GM18867 (cell line): ENCODE measurements at regions not wholly inside any gene's neighbourhood (a gene's known extent, or its start where the extent isn't known, plus 50 kb on each side); places are given as distances from the start of the nearest gene placed in this dataset.

Experiments used
- ATAC-seq: cut with Tn5 transposase; IDR thresholded peaks from one replicate; pipeline ENCODE4 v1.9.1; 2021; ENCODE audit warnings: mild to moderate bottlenecking, moderate library complexity; ENCODE audit not compliant: unreplicated experiment

DNA sequence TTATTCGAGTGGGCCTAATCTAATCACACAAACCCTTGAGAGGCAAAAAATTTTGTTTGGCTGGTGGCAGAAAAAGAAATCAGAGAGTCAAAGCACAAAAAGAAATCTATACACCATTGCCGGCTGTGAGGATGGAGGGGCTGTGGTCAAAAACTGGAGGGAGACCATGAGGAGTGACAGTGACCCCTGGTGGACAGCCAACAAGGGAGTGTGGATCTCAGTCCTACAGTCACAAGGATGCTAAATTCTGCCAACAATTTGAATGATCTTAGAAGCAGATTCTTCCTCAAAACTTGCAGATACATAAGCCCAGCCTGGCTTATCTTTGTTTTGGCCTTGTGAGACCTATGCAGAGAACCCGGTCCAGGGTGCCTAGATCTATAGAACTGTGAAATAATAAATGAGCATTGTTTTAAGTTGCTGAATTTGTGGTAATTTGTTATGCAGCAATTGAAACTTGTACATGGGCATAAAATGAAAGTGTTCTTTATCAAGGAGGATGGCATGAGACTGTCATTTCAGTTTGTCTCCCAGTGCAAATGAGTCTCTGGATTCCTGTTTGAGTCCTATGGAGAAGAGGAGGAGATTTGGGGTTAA, 103.0 kb upstream of the ARHGEF26 start:
- peak; percentile 92 for ATAC-seq

DNA sequence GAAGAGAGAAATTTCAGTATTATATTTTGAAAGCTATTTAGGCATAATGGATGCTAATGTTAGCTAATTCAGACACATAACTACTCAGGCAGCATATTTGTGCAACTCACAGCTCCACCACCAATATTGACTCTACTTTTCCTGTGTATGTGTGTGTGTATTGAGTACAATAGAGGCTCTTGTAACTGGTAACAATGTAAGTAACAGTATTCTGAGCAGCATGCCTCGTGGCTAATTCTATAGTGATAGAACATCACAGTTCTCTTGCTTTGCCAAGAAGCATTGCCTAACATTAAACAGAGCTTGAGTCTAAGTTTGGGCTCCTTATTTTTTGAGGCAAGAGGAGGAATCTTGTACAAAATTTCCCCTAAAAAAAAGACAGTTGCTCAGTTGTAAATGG, 98.6 kb upstream of the ARHGEF26 start:
- no peak for ATAC-seq

DNA sequence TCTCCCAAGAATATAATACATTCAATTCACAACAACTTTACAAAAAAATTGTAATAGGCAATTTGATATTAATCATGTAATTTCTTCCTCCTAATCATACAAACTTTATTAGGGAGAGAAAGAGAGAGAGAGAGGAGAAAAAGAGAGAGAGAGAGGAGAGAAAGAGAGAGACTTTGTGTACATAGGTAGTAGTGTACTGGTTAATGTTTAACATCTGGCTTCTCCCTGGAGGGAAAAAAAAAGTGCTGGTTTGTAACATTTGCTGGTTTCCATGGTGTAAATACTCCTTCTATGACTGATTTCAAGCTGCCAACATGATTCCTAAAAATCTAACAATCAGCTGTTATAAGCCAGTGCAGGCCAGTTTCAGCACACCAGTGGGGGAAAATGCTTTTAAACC, 98.0 kb upstream of the ARHGEF26 start:
- ATAC-seq, result no peak

DNA sequence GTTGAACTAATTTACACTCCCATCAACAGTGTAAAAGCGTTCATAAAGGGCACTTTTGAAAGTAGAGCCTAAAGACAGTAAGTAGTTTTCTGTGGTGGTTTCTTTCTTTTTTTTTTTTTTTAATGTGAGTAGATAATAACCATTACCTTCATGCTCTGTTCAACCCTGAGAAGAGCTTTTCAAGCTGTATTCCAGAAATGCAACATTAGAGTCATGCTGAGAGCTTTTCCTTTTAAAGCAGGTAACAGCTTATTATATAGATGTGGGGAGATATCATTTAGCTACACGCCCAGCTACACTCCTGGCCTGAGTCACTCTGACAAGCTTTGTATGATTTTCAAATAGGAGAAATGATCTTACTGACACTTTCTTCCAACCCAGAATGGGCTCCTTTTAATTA, 96.2 kb upstream of the ARHGEF26 start:
- no peak for ATAC-seq

DNA sequence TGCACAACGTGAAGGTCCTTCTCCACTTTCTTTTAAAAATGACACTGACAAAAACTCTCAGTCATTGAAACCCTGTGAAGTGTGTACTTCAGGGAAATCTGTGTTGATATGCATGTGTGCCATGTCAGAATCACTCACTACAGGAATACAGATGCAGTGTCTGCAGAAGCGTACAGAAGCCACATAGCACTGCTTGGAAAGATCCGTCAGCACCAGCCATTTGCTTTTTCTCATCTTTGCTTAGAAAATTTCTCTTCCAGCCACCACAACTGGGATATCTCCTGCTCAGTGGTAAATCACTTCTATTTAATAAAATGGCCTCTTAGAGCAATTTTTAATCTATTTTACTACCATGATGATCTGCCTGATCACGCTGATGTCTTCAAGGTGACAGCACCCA, 91.3 kb upstream of the ARHGEF26 start:
- ATAC-seq, result no peak

DNA sequence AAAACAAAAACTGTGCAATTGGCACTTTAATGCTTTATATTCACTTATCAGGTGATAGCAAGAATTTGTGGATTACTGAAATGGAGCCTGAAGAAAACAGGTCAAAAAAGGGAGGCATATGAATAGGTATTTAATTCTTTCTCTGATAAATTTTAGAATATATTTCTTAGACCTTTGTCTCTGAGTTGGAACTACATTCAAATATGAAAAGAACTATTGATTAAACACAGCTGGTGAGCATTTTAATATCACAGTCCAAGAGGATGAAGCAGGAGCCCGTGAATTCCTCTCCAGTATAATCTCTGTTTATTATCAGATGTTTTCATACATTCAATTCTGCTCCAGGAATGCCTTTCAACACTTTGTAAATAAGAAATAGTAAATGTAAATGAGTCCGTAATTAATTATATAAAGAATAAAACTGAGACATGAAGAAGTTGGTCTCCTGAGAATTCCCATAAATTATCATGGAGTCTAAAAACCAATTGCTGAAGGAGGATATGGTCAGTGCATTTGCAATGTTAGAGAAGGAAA, 86.3 kb upstream of the ARHGEF26 start:
- ATAC-seq, result no peak

DNA sequence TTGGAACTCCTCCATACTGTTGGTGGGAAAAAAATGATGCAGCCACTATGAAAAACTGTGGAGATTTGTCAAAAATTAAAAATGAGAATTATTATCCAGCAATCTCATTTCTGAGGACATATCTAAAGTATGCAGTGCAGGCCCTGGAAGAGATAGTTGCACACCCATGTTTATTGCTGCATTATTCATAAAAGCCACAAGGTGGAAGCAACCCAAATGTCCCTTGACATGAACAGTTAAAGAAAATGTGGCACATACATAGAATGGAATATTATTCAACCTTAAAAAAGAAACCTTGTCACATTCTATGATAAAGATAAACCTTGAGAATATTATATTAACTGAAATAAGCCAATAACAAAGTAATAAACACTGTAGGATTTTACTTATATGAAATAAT, 80.9 kb upstream of the ARHGEF26 start:
- peak; percentile 86 for ATAC-seq

DNA sequence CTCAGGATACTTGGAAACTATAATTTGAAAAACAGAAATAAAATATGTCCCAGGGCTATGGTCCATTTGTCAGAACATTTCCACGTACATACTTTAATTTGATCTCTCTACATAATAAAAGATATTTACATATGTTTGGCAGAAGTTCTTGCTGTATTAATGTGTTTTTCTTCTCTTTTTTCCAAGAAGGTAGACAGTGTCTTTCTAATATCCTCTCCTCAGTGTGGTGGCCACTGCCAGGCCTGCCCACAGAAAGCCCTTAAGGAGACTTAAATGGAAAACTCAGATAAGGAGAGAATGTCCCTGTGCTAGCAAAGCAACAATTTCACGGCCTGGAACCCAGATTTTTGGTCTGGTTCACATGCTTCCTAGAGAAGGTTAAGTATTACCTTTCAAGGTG, 76.5 kb upstream of the ARHGEF26 start:
- ATAC-seq, result no peak

DNA sequence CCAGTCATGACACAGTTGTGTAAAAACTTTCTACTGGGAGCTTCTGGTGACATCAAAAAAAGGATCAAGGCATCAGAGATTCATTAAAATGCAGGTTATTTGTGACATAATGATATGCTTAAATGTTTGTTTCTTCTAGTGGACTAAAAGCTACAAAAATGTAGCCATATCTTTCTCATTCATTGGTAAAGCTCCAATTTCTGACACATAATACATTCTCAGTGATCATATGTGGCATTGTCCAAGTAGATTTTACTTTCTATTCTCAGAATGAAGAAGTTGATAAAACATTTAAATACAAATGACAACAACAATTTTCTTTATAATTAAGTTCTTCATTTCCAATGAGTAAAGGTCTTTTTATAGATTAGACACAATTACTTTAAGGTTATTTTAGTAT, 71.0 kb upstream of the ARHGEF26 start:
- ATAC-seq, result no peak

DNA sequence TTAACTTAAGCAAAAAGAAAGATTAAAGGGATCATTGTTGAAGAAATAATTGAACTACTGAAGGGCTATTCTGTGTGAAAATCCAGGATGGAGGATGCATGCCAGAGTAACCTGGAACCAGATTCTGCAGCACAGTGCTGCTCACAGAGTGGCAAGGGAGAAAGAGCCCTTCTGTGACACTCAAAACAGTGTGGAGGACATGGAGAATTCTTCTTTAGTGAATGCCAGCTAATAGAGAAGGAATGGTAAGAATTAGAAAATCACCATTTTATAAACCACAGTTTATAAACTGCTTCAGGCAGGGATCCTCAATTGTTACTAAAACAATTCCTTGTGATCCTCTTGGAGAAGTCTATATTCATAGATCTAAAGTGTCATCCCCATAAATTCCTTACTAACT, 70.4 kb upstream of the ARHGEF26 start:
- no peak for ATAC-seq

DNA sequence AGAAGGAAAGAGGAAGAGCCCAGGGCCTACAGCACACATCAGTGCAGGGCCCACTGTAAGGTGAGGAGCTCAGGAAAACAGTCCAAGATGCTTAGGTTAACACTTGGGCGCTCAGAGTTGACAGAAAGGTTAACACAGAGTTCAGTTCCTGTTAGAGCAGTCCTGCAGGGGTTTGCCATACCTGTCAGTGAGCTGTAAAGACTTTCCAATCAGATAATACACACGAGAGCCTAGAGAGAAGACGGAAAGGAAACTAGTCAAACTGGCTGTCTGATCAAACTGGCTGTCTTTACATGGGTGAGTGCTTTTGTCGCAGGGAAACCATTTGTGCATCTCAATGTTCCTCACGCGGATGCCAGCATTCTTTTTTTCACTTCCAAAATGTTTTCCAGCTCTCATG, 61.4 kb upstream of the ARHGEF26 start:
- ATAC-seq, result peak; percentile 73

DNA sequence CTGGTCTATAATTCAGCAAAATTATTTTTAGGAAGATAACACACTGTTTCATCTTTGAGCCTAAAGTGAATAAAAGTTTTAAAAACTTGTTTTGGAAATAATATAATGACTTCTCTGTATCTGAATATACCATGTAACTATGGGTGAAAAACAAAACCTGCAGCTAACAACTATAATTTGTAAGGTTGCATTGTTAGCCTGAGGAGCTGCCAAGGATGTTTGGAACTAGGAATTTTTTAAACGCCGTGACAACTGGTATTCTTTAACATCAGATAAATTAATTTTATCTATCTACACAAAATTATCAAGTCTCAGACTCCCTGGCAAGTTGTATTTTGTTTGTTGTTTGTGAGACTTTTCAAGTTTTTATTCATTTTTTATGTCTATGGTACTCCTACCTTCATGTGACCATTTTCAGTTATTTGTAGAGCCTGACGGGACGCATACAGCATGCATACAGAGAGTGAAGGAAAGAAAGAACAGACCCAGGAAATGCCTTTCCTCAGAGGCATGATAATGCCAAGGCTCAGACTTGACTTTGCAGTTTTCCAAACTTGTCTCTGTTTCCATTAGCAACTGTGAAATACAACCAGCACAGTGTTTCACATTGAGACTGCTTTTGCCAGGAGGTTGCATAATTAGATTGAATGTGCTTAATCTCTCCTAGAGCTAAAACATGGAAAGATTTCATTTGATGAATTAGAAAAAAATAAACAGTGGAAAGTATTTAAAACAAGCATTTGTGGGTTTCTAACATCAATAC, 60.8 kb upstream of the ARHGEF26 start:
- ATAC-seq, result no peak

DNA sequence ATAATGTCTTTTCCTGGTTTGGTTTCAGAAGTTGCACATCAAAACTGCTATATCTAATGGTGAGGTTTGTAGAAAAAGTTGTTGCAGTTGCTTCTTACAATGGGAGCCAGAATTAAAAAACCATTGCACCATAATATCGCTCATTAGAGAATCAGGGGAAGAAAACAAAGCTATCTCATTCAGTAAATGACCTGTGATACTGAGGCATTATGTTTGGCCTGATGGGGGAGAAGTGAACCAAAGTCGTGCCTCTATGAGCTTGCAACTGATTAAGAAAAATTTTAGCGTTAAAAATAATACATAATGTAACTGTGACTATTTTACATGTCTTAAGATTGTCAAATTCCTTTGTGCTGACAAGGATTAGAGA, 60.2 kb upstream of the ARHGEF26 start:
- ATAC-seq, result no peak

DNA sequence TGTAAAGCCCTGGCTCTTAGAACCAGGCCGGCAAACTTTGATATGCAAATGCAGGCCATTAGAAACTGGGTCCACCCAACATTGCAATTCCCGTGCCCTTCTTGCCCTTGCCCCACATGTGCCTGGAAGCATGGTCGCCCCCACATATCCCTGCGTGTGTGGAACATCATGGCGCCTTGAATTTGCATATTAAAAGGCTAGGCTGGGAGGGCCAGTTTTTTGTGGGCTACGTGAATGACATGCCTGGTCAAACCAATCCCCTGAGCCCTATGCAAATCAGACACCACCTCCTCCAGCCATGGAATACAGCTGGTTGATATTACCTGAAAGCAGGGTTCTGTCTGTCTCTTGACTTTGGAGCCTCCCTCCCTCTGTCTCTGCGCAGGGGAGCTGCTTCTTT, 58.7 kb upstream of the ARHGEF26 start:
- no peak for ATAC-seq

DNA sequence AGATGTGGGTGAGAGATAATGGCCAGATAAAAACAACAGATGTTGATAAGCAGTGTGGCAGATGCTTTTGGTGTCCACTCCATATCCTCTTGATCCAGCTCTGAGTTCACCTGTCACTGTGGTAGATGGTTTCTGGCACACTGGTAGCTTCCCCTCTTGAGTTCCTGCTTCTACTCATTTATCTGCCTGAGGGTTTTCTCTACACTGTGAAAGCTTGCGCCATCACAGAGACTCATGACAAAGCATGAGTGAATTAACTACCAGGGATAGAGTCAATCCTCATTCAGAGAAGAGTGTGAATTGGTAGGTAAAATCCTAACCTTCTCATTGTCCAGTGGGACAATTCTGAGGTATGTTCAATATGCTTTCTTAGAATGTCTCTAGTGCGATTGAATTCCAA, 50.0 kb upstream of the ARHGEF26 start:
- no peak for ATAC-seq
